GM20000 (cell line): ENCODE measurements at regions not wholly inside any gene's neighbourhood (a gene's known extent, or its start where the extent isn't known, plus 50 kb on each side); places are given as distances from the start of the nearest gene placed in this dataset.
"Not testable (repeated sequence)": the region's sequence is repeated elsewhere in the genome, so short reads cannot be mapped to it uniquely, and the experiment has no call there.

Experiments
- DNase-seq: peaks from one replicate; pipeline ENCODE4 v3.0.0; 2012; ENCODE audit warnings: low spot score
- CTCF ChIP-seq: IDR thresholded peaks from 2 replicates; pipeline ENCODE4 v1.5.1; 2012; ENCODE audit warnings: mild to moderate bottlenecking, control low read depth; ENCODE audit errors: extremely low read depth, missing control alignments

GRCh38 chrY:7860781-7861614 lies 949.4 kb upstream of the AMELY start:
- no peak for TF ChIP-seq CTCF
- DNase-seq, result no peak

GRCh38 chrY:7850191-7850590 lies 938.6 kb upstream of the AMELY start:
- no peak for DNase-seq
- TF ChIP-seq CTCF, result no peak

- no peak for TF ChIP-seq CTCF
- DNase-seq, result no peak
These were observed 934.2 kb upstream of the AMELY start for GRCh38 chrY:7845776-7846175.

DNA sequence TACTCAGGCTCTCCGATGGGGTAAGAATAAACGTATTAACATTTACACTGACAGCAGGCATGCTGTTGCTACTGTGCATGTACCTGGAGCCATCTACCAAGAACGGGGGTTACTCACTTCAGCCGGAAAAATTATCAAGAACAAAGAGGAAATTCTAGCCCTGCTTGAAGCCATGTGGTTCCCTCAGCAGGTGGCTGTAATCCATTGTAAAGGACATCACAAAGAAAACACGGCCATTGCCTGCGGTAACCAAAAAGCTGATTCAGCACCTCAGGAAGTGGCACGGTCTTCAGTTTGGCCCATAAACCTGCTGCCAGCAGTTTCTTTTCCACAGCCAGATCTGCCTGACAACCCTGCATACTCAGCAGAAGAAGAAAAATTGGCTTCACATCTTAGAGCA lies 925.5 kb upstream of the AMELY start:
- TF ChIP-seq CTCF, result no peak
- no peak for DNase-seq

DNA sequence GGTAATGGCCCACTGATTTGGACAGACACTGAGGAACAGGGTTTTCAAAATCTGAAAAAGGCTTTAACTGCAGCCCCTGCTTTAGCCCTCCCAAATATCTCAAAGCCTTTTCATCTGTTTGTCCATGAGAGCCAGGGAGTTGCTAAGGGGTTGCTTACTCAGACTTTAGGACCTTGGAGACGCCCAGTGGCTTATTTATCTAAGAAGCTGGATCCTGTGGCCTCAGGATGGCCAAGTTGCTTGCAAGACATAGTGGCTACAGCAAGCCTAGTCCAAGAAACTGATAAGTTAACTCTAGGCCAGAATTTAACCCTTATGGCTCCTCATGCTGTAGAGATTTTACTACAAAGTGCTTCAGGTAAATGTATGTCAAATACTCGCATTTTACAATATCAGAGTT lies 924.8 kb upstream of the AMELY start:
- no peak for TF ChIP-seq CTCF
- no peak for DNase-seq

- no peak for TF ChIP-seq CTCF
- DNase-seq, result no peak
These were observed 923.9 kb upstream of the AMELY start for GRCh38 chrY:7835416-7835815.

- TF ChIP-seq CTCF, result no peak
- no peak for DNase-seq
These were observed 922.7 kb upstream of the AMELY start for GRCh38 chrY:7834284-7834683.

DNA sequence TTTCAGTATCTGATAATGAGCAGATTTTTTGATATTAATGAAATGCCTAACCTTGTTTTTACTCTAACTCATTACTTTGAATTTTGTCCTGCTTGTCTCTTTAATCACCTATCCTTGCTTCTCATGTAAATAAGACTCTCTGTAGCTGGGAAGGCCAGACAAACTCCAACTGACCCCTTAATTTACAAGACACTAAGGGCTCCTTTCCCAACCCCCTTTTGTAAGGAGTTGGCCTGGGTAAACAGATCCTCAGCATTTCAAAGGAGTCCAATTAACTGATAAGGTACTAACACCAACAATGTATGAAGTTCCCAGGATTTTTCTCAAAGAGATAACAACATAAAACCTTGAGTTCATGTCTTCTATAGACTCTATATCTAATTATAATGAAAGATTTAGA lies 919.3 kb upstream of the AMELY start:
- DNase-seq, result not testable (repeated sequence)
